Superior temporal gyrus (tissue), 1 donor: ENCODE measurements at regions not wholly inside any gene's neighbourhood (a gene's known extent, or its start where the extent isn't known, plus 50 kb on each side); places are given as distances from the start of the nearest gene placed in this dataset.
"Not testable (repeated sequence)": the region's sequence is repeated elsewhere in the genome, so short reads cannot be mapped to it uniquely, and the experiment has no call there.

Source experiments
- DNase-seq: peaks from one replicate; pipeline ENCODE4 v3.0.0-alpha.2; 2016; ENCODE audit errors: extremely low spot score

GRCh38 chr6:90885137-90885536, 298.3 kb upstream of the MAP3K7 start:
- not testable (repeated sequence) for DNase-seq

- no peak for DNase-seq
Measured at GRCh38 chr6:90877616-90878015, 290.7 kb upstream of the MAP3K7 start.

DNA sequence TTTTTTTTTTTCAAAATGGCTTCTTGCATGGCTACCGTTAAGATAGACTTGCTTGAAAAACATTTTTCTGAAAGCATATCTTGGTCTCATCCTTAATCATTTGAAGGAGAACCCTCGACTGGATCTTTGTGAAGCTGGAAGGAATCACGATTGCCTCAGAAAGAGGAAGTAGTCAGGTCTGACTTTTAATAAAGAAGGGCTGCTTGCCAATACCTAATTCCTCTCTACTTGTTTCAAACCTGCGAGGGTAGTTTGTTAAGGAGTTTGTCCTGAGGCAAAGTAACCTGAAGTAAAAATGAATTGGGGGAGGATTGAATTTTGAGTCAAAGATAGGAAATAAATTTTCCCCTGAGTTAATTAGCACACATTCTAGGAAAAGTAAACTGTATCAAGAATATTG, 288.1 kb upstream of the MAP3K7 start:
- no peak for DNase-seq

GRCh38 chr6:90872981-90873380, 286.1 kb upstream of the MAP3K7 start:
- no peak for DNase-seq

- no peak for DNase-seq
Measured at GRCh38 chr6:90870561-90870960, 283.7 kb upstream of the MAP3K7 start.

- DNase-seq = no peak
Measured at GRCh38 chr6:90868656-90869055, 281.8 kb upstream of the MAP3K7 start.

DNA sequence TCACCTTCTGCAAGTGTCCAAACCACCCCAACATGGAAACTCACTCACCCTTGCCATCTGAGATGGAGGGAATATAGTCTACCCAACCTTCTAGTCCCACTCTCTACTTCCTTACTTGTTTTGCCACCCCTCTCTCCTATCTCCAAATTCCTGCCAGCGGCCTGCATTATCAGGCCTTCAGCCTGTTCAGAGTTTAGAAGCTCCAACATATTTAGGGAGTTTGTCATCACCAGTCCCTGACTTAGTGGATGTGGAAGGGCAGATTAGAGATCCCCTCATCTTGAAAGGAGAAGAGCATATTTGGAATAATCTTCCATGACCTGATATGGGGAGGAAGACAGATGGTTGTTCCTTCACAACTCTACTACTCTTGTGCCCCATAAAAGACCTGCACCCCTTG, 281.4 kb upstream of the MAP3K7 start:
- DNase-seq = no peak

- no peak for DNase-seq
Measured at GRCh38 chr6:90865513-90865912, 278.6 kb upstream of the MAP3K7 start.

DNA sequence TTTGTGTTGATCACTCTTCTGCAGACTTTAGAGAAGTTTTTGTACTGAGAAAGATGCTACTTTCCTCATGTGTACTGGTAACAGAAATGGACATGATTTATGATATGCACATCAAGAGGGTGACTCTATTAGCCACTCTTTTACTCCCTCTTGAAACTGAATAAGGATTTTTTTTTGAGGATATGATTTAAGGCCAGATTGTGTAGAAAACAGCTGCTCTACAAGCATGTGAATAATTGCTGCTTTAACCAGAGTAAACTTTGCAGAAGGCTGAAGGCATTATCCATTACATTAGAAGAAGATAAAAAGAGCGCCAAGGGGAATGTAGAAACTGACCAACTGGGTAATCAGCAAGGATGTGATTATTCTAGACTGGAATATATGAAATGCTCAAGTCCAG, 276.2 kb upstream of the MAP3K7 start:
- DNase-seq = no peak

DNA sequence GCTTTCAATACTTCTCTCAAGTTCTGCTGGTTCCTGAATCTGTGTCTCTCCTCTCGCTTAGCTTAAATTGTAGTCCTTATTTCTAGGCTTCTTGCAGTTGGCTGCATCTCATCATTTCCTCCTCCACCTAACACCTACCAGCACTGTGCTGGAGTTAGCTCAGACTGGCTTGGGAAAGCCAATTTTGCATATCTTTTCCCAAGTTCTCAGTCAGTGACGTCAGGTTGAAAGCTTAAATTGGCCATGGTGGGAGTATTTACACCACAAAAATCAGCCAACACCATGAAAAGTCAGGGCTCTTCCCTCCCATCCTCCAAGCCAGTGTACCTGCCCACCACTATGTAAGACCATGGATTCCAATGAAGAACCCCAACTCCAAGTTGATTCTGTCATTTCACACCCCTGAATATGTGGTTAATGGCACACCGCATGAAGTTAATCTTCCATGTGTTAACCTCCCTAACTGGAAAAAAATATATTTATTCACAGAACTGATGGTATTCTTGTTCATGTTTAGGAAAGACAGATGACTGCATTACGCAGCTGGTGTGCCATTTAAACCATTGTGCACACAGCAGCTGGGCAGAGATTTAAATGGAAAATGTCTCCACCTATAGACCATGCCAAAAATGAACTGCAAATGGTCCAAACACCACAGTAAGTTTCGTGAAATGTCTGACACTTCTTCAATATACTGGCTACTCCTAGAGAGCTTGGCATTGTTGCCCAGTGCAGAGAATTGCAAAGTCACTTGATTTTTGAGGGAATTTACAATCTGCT, 274.1 kb upstream of the MAP3K7 start:
- DNase-seq = peak; percentile 68

- DNase-seq = no peak
Measured at GRCh38 chr6:90859612-90860011, 272.7 kb upstream of the MAP3K7 start.

DNA sequence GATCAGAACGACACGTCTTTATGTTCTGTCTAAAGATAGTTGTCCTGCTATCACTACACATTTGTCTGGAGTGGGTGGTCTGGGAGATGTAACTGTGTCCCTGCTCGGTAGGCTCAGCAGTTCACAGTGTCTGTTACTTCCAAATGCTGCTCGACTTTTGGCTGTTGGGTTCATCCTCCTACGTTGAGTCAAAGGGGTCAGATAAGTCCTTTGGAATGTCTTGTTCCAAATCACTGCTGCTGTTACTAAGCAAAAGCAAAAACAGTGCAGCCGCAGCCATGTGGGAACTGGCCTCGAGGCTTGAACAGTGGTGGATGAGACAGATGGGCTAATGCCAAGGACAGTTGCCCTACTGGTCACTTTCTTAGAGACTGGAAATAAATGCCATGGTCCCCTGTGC, 272.2 kb upstream of the MAP3K7 start:
- DNase-seq = no peak

GRCh38 chr6:90849686-90850085, 262.8 kb upstream of the MAP3K7 start:
- no peak for DNase-seq

- DNase-seq = no peak
Measured at GRCh38 chr6:90846824-90847223, 260.0 kb upstream of the MAP3K7 start.

DNA sequence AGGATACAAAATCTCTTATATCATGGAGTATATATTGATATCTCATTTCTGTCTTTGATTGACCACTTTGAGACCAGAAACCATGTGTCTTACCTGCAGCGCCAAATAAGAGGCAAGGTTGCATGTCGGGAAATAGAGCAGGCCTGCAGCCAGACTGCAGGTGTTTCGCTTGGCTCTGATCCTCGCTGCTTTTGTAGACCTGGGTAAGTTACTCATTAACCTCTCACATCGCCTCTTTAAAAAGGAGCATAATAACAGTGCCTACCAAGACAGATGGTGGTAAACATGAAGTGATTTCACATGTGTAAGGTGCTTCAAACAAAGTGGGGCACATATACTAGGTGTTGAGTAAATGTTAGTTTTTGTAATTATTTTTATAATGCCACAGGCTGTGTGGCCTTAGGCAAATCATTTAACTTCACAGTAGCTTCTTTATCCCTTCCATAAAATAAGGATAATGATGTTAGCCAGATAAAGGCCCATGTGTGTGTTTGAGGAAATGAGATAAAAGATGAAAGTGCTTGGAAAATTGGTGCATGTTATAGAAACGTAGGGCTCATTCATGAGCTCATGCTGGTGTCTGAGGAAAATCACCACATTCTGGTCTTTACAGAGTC, 248.8 kb upstream of the MAP3K7 start:
- DNase-seq = no peak

GRCh38 chr6:90829311-90829710, 242.4 kb upstream of the MAP3K7 start:
- DNase-seq = no peak

GRCh38 chr6:90820436-90820835, 233.6 kb upstream of the MAP3K7 start:
- no peak for DNase-seq

DNA sequence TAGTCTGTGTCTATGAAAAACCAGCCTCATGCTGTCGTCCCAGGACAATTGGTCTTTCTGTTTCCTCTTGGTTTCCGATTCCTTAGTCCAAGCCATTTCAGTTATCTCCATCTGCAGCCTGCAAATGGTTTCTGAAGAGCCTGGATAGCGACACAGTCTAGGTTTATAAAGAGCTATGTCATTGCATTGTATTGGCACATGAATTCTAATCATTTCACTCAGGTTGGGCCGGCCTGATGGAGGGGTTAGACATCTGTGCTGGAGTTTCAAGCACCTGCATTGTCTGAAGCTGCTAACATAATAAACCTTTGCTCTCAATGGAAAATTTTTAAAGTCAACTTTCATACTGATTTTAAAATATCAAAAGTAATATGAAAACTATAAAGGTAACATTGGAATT, 232.6 kb upstream of the MAP3K7 start:
- no peak for DNase-seq

DNA sequence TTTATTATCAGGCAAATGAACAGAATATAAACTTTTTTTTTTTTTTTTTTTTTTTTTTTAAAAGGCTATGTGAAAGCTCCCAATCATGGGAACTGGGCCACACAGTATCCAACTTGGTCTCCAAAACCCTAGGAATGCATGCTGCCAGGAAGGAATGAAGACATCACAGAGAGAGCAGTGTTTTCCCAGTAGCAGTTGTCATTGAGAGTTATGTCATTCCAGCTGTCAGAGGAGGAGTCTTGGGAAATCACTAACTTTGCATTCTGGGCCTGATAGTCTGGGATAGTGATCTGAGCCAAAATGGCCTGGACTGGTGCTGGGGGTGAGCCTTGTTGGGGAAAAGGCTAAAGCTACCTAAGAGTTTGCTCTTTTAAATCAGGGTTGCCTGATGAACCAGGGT, 231.3 kb upstream of the MAP3K7 start:
- DNase-seq = no peak

DNA sequence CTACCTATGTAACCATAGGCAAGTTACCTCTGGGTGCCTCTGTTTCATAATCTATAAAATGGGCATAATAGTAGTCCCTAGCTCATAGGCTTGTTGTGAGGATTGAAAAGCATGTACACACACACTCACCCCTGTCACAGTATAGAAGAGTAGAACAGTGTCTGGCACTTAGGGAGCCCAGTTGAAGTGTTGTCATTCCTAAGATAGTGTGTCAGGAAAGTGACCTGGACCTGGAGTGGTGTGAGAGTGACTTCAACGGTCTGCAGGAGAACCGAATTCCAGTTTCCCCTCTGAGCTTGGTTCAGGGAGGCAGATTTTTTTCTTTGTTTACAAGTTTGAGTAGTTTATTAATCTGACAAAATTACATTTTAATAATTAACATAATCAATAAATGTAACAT, 229.9 kb upstream of the MAP3K7 start:
- DNase-seq = no peak

DNA sequence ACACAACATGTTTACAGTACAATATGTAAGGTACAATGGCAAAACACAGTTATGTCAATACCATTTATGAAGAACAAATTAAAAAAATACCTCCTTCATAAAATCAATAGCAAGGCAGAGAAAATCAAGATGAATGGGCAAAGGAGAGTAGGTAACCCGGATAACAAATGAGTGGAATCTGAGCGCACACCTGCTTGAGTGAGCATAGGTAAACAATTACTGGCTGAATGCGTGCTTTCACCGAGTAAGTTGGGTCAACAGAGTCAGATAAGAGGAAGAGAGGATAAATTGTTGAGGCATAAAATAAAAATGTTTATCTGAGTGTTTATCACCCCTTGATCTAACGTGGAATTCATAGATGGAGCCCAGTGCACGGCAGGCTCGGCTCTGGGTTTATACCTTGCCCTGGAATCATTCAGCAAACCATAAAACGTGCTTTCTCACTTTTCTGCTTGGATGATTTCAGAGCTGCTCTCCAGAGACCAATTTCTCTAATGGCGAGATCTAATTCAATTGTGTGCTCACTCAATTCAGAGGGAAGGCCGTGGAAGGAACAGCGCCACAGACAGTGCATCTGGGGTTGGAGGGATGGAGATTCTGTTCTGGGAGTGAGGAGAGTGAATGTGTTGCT, 224.8 kb upstream of the MAP3K7 start:
- no peak for DNase-seq

GRCh38 chr6:90809035-90809434, 222.2 kb upstream of the MAP3K7 start:
- DNase-seq = no peak
